IMR-90 (cell line): ENCODE measurements at regions not wholly inside any gene's neighbourhood (a gene's known extent, or its start where the extent isn't known, plus 50 kb on each side); places are given as distances from the start of the nearest gene placed in this dataset.

ENCODE experiments used
- BHLHE40 ChIP-seq: fragments of 150-350 bp; IDR thresholded peaks from 2 replicates; pipeline ENCODE4 v1.6.1; 2016; ENCODE audit warnings: mild to moderate bottlenecking, low read depth, low read length
- CTCF ChIP-seq: conservative IDR thresholded peaks from 2 replicates; pipeline ENCODE4 v1.5.1; 2012; ENCODE audit warnings: mild to moderate bottlenecking, low read depth, low read length, improper control_type of control experiment
- FOS ChIP-seq: fragments of 150-350 bp; IDR thresholded peaks from 2 replicates; pipeline ENCODE4 v1.6.1; 2016; ENCODE audit warnings: low read depth, low read length
- MAFK ChIP-seq: IDR thresholded peaks from 2 replicates; pipeline ENCODE4 v1.6.1; 2012; ENCODE audit warnings: low read depth, low read length, improper control_type of control experiment
- MAZ ChIP-seq: IDR thresholded peaks from 2 replicates; pipeline ENCODE4 v1.6.1; 2012; ENCODE audit warnings: low read depth, mild to moderate bottlenecking, low read length, improper control_type of control experiment, moderate library complexity, borderline replicate concordance
- MXI1 ChIP-seq: IDR thresholded peaks from 2 replicates; pipeline ENCODE4 v1.6.1; 2012; ENCODE audit warnings: low read depth, mild to moderate bottlenecking, low read length, moderate library complexity, borderline replicate concordance
- POLR2A ChIP-seq: IDR thresholded peaks from 2 replicates; pipeline ENCODE4 v1.6.1; 2012; ENCODE audit warnings: mild to moderate bottlenecking, low read depth, low read length
- RFX5 ChIP-seq: IDR thresholded peaks from 2 replicates; pipeline ENCODE4 v1.8.0; 2012; ENCODE audit warnings: low read depth, mild to moderate bottlenecking, low read length, moderate library complexity
- USF2 ChIP-seq: fragments of 150-350 bp; IDR thresholded peaks from 2 replicates; pipeline ENCODE4 v1.6.1; 2017; ENCODE audit warnings: mild to moderate bottlenecking, antibody characterized with exemption, low read length, low read depth

GRCh38 chr2:35495182-35495581 is 860.4 kb upstream of the CRIM1 start:
- no peak for TF ChIP-seq POLR2A
- no peak for TF ChIP-seq CTCF
- no peak for TF ChIP-seq RFX5
- TF ChIP-seq BHLHE40: no peak
- no peak for TF ChIP-seq MAFK
- no peak for TF ChIP-seq MXI1
- no peak for TF ChIP-seq USF2
- TF ChIP-seq FOS: no peak
- TF ChIP-seq MAZ: no peak
